Neural crest cell (in vitro differentiated cells): ENCODE measurements at regions not wholly inside any gene's neighbourhood (a gene's known extent, or its start where the extent isn't known, plus 50 kb on each side); places are given as distances from the start of the nearest gene placed in this dataset.

Experiments
- DNase-seq: peaks from one replicate; pipeline ENCODE4 v3.0.0; 2021; ENCODE audit warnings: low read depth, mixed read lengths, low spot score
- H3K27ac Mint-ChIP-seq: one replicate; pipeline ENCODE4 v1.8.0; 2021; ENCODE audit warnings: mild to moderate bottlenecking, mixed read lengths; ENCODE audit not compliant: unreplicated experiment
- H3K27me3 Mint-ChIP-seq: 2 replicates; pipeline ENCODE4 v1.8.0; 2021; ENCODE audit warnings: low read depth, mild to moderate bottlenecking, mixed read lengths
- H3K36me3 Mint-ChIP-seq: 2 replicates; pipeline ENCODE4 v1.8.0; 2021; ENCODE audit warnings: low read depth, mild to moderate bottlenecking, mixed read lengths
- H3K4me1 Mint-ChIP-seq: 2 replicates; pipeline ENCODE4 v1.8.0; 2021; ENCODE audit warnings: mixed read lengths
- H3K4me3 Mint-ChIP-seq: one replicate; pipeline ENCODE4 v1.8.0; 2021; ENCODE audit warnings: mild to moderate bottlenecking, mixed read lengths
- H3K9me3 Mint-ChIP-seq: 2 replicates; pipeline ENCODE4 v1.8.0; 2021; ENCODE audit warnings: mixed read lengths
- CTCF ChIP-seq: fragments of 200-600 bp; sonication (generic); conservative IDR thresholded peaks from 2 replicates; pipeline ENCODE4 v1.5.0; 2021; ENCODE audit warnings: antibody characterized with exemption, mild to moderate bottlenecking

- H3K9me3 Mint-ChIP-seq: no peaks in the 10 kb centered on the region
- DNase-seq: no peak
- no peak overlapping the region for H3K27ac Mint-ChIP-seq
- peaks cover 15% of the 10 kb centered on the region for H3K27me3 Mint-ChIP-seq
- TF ChIP-seq CTCF: no peak
- H3K4me1 Mint-ChIP-seq: no peaks in the 10 kb centered on the region
- H3K36me3 Mint-ChIP-seq: no peaks in the 10 kb centered on the region
- no peak overlapping the region for H3K4me3 Mint-ChIP-seq
Measured at GRCh38 chr7:35512716-35513115, 182.2 kb downstream of the HERPUD2 start.

- H3K27me3 Mint-ChIP-seq: peaks cover 8% of the 10 kb centered on the region
- DNase-seq: no peak
- peaks cover 9% of the 10 kb centered on the region for H3K4me1 Mint-ChIP-seq
- H3K9me3 Mint-ChIP-seq: no peaks in the 10 kb centered on the region
- H3K4me3 Mint-ChIP-seq: no peak overlapping the region
- H3K27ac Mint-ChIP-seq: no peak overlapping the region
- no peaks in the 10 kb centered on the region for H3K36me3 Mint-ChIP-seq
- no peak for TF ChIP-seq CTCF
Measured at GRCh38 chr7:35508623-35509400, 186.1 kb downstream of the HERPUD2 start.

- TF ChIP-seq CTCF: no peak
- Mint-ChIP-seq H3K36me3 (no peaks in the 10 kb centered on the region), H3K4me1 (peaks cover 12% of the 10 kb centered on the region), H3K4me3 (no peak overlapping the region), H3K27ac (no peak overlapping the region), H3K27me3 (no peaks in the 10 kb centered on the region), H3K9me3 (no peaks in the 10 kb centered on the region)
- no peak for DNase-seq
Measured at GRCh38 chr7:35505066-35505465, 189.9 kb downstream of the HERPUD2 start.

GRCh38 chr7:35504365-35504764 is 190.6 kb downstream of the HERPUD2 start:
- no peak for DNase-seq
- H3K9me3 Mint-ChIP-seq: no peaks in the 10 kb centered on the region
- peaks cover 12% of the 10 kb centered on the region for H3K4me1 Mint-ChIP-seq
- no peak for TF ChIP-seq CTCF
- no peak overlapping the region for H3K4me3 Mint-ChIP-seq
- H3K27ac Mint-ChIP-seq: no peak overlapping the region
- H3K36me3 Mint-ChIP-seq: no peaks in the 10 kb centered on the region
- H3K27me3 Mint-ChIP-seq: no peaks in the 10 kb centered on the region

GRCh38 chr7:35501681-35502080 is 193.3 kb downstream of the HERPUD2 start:
- no peak for DNase-seq
- Mint-ChIP-seq H3K4me3 (no peak overlapping the region), H3K9me3 (no peaks in the 10 kb centered on the region), H3K27me3 (peaks cover 2% of the 10 kb centered on the region), H3K4me1 (peaks cover 12% of the 10 kb centered on the region), H3K36me3 (no peaks in the 10 kb centered on the region), H3K27ac (no peak overlapping the region)
- no peak for TF ChIP-seq CTCF
